ENCODE measurements at regions not wholly inside any gene's neighbourhood (a gene's known extent, or its start where the extent isn't known, plus 50 kb on each side); places are given as distances from the start of the nearest gene placed in this dataset.

DNA sequence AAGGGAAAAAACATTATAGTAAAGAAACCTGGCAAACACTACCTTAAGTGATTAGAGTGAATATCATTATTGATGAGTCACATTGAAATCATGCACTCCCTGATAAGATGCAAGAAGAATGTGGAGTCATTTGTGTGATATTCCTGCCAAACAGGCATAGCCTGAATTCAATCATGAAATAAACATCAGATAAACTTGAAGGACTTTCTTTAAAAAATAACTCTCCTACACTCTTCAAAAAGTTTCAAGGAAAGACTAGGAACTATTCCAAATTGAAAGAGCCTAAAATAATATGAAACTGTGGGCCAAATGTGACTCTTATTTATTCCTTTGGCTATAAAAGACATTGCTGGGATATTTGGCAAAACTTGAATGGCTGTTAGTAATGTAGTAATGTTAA, 625.7 kb upstream of the LMCD1 start:
- TF ChIP-seq, protein P1, sequence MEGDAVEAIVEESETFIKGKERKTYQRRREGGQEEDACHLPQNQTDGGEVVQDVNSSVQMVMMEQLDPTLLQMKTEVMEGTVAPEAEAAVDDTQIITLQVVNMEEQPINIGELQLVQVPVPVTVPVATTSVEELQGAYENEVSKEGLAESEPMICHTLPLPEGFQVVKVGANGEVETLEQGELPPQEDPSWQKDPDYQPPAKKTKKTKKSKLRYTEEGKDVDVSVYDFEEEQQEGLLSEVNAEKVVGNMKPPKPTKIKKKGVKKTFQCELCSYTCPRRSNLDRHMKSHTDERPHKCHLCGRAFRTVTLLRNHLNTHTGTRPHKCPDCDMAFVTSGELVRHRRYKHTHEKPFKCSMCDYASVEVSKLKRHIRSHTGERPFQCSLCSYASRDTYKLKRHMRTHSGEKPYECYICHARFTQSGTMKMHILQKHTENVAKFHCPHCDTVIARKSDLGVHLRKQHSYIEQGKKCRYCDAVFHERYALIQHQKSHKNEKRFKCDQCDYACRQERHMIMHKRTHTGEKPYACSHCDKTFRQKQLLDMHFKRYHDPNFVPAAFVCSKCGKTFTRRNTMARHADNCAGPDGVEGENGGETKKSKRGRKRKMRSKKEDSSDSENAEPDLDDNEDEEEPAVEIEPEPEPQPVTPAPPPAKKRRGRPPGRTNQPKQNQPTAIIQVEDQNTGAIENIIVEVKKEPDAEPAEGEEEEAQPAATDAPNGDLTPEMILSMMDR (IDR thresholded peaks at IDR 0.05; ENCODE audit: low read depth, low read length, poor library complexity, severe bottlenecking): no peak
- TF ChIP-seq EZH2phosphoT487 (IDR thresholded peaks at IDR 0.05; ENCODE audit: borderline replicate concordance, low read length): no peak

Data from DOHH2 (cell line).